OCI-M1 (cell line): ENCODE measurements at regions not wholly inside any gene's neighbourhood (a gene's known extent, or its start where the extent isn't known, plus 50 kb on each side); places are given as distances from the start of the nearest gene placed in this dataset.
A peak's percentile ranks its signal among the peaks of the same experiment; 100 is the strongest.
"Not testable (repeated sequence)": the region's sequence is repeated elsewhere in the genome, so short reads cannot be mapped to it uniquely, and the experiment has no call there.

Source experiments
- DNase-seq: peaks from one replicate; lab custom pipeline; 2025; lab: John Stamatoyannopoulos, UW

DNA sequence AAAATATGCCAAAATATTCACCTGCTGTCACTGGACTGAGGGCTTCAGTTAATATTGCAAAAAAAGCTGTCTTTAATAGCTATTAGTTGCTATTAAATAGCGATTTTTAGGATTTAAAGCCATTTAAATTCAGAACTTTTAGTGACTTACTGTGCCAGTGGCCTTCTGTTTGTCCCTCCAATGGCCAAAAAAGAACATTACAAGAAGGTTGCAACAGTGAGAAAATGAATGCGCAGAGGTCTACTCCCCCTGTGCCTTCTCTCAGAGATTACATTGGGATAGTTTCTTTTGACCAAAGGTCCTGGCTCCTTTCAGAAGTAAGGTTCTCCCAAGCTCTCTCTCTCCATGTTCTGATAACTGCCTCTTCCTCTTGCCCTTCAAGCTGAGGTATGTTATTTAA lies 930.3 kb upstream of the ARRDC3 start:
- peak; percentile 26 for DNase-seq

DNA sequence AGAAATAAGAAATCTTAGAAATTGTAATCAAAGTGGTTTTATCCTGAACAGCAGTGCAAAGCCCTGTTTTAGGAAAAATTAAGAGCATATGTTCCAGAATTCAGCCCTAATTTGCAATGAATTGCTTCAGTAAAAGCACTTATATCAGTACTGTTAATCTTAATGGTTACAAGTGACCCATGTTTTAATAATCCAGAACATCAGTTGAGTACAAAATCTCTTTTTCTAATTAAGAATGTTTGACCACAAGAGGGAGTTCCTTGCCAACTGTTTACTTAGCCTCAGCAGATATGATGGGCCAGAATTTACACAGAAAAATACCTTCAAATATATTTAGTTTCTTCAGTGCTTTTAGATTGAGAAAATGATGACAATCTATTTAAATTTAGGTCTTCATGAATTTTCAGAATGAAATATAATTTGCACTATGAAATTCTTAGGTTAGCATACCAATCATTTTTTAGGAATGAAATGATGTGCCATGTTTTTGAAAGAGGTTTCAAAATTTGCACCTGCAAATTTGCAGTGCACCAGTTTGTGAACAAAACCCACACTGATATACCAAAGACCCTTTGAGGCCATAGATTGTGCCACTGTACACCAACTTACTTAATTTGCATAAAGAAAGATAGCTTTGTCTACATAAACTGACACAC lies 926.3 kb upstream of the ARRDC3 start:
- peak; percentile 72 for DNase-seq

DNA sequence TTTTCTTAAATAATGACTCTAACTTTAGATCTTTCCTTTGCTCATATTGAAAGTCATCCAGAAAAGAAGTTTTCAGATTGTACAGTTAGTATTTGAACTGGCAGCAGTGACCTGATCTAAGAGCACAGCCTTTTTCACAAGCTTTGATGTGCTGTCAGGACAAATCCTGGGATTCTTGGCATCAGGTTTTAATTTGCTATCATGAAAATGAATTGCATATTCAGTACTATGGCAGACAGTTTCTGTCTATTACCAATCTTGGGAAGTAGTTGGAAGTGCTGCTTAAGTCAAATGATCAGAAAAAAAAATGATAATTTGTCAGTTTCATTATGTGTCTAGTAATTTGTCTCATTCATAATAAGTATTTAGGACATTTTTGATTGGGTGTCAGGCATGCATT lies 925.6 kb upstream of the ARRDC3 start:
- peak; percentile 10 for DNase-seq

- DNase-seq = not testable (repeated sequence)
Measured at GRCh38 chr5:92302356-92302755, 919.2 kb upstream of the ARRDC3 start.

- DNase-seq = no peak
Measured at GRCh38 chr5:92283521-92283920, 900.4 kb upstream of the ARRDC3 start.

DNA sequence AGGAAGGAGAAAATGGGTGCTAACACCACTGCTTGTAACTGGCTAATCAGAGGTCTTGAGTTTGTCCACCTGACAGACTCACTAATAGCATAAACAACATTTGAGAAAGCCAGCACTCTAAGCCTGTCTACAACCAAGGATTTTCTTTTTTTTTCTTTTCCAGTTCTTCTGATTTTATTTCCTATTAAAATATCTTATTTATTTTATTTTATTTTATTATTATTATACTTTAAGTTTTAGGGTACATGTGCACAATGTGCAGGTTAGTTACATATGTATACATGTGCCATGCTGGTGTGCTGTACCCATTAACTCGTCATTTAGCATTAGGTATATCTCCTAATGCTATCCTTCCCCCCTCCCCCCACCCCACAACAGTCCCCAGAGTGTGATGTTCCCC lies 888.6 kb upstream of the ARRDC3 start:
- not testable (repeated sequence) for DNase-seq

DNA sequence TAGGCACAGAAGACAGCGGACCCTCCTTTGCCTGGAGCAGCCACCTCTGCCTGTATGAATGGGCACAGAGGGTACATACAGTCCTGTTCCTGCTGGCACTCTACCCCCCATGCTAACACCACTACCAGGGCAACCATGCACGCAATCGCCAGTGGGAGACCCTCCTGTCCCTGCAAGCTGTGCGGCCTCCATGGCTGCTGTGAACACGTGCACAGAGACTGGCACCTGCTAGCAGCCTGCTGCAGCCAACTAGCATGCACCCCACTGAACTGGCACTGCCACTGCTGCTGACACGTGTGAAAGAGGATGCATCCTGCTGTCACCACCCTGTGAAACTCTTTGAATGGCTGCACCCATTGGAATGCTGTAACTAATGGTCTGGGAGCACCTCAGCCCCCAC lies 885.2 kb upstream of the ARRDC3 start:
- DNase-seq = no peak

DNA sequence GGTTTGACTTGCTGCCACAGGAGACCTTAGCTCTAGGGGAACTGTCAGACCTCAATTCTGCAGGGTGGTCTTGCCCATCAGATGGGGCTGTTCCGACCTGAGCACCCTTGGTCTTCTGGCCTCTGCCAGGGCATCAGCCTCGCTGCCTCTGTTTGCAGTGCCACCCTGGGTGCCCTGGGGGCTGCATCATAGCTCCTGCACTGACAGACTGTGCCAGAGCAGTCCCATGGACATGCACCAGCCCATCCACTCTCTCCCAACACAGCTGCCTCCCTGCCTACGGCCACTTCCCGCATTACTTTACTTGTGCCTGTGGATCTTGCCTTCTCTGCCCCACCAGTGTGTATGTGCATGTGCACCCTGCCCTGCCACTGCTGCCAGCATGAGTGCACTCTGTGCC lies 884.7 kb upstream of the ARRDC3 start:
- DNase-seq = no peak

- no peak for DNase-seq
Measured at GRCh38 chr5:92265804-92266203, 882.7 kb upstream of the ARRDC3 start.

DNA sequence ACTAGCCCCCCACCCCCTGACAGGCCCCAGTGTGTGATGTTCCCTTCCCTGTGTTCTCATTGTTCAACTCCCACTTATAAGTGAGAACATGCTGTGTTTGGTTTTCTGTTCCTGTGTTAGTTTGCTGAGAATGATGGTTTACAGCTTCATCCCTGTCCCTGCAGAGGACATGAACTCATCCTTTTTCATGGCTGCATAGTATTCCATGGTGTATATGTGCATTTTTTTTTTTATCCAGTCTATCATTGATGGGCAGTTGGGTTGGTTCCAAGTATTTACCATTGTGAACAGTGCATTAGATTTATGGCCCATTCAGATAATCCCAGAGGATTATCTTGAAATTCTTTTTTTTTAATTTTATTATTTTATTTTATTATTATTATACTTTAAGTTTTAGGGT lies 872.5 kb upstream of the ARRDC3 start:
- not testable (repeated sequence) for DNase-seq

DNA sequence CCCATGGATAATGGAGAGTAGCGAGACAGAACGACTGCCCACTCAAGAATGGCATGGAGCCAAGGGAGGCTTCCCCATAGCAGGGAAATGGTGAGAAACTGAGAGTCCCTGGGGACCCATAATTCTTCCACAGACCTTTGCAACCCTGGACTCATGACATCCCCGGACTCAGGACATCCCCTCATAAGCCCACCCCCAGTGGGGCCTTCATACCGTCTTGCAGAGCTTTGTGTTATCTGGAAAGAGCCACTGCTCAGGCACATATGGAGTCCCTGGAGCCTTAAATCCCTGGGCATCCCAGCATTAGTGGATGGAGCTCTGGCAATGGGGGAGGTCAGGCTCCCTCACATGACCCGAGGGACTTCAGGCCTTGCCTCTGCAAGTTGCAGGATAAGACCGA lies 865.4 kb upstream of the ARRDC3 start:
- DNase-seq = no peak

DNA sequence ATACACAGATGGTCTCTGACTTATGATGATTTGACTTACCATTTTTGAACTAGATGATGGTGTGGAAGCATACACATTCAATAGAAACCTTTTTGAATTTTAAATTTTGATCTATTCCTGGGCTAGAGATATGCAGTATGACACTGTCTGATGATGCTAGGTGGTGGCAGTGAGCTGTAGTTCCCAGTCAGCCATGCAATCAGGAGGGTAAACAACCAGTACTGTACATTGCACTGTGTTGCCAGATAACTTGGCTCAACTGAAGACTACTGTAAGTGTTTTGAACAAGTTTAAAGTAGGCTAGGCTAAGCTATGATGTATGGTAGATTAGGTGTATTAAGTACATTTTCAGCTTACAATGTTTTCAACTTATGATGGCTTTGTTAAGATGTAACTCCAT lies 859.1 kb upstream of the ARRDC3 start:
- DNase-seq = no peak

DNA sequence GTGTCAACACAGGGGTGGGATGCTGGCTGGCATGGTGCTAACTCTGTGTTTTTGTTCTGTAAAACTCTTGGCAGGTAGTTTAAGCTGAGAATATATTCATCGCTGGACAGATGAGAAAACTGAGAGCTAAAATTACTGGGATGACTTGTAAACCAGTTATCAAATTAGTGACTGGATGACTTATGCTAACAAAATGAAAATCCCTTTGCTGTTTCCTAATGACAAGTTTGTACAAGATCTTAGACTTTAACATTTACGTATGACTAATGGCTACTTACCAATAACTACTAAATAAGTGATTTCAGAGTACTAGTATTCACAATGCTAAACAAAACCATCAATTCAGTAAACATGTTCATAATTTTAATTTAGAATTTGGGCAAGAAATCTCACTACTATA lies 854.8 kb upstream of the ARRDC3 start:
- DNase-seq = no peak

DNA sequence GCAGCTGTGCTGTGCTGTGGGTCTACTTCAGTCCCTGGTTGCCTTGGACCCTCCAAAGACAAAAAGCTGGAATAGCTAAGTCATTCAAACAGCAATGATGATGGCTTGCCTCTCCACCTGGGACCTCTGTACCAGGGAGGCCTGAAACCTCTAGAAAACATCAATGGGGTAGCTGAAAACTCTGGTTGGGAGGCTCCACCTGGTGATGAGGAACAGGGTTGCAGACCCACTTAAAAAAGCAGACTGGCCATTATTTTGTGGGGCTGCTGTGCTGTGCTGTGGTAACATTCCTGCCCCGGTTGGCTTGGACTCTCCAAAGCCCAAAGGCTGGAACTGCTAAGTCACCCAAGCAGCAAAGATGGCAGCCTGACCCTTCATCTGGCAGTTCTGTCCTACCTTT lies 839.3 kb upstream of the ARRDC3 start:
- DNase-seq = peak; percentile 35

- DNase-seq = not testable (repeated sequence)
Measured at GRCh38 chr5:92216852-92217251, 833.7 kb upstream of the ARRDC3 start.

DNA sequence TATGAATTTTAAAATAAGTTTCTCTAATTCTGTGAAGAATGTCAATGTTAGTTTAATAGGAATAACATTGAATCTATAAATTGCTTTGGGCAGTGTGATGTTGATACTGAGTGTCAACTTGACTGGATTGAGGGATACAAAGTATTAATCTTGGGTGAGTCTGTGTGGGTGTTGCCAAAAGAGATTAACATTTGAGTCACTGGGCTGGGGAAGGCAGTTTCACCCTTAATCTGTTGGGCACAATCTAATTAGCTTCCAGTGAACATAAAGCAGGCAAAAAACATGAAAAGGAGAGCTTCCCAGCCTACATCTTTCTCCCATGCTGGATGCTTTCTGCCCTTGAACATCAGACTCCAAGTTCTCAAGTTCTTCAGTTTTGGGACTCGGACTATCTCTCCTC lies 832.0 kb upstream of the ARRDC3 start:
- DNase-seq = no peak

GRCh38 chr5:92208265-92208664 lies 825.1 kb upstream of the ARRDC3 start:
- no peak for DNase-seq

- DNase-seq = no peak
Measured at GRCh38 chr5:92207151-92207550, 824.0 kb upstream of the ARRDC3 start.

- DNase-seq = no peak
Measured at GRCh38 chr5:92206681-92207080, 823.6 kb upstream of the ARRDC3 start.

- DNase-seq = not testable (repeated sequence)
Measured at GRCh38 chr5:92199035-92199434, 815.9 kb upstream of the ARRDC3 start.

- no peak for DNase-seq
Measured at GRCh38 chr5:92181656-92182055, 798.5 kb upstream of the ARRDC3 start.

- no peak for DNase-seq
Measured at GRCh38 chr5:92180391-92180790, 797.3 kb upstream of the ARRDC3 start.

GRCh38 chr5:92179651-92180050 lies 796.5 kb upstream of the ARRDC3 start:
- no peak for DNase-seq

DNA sequence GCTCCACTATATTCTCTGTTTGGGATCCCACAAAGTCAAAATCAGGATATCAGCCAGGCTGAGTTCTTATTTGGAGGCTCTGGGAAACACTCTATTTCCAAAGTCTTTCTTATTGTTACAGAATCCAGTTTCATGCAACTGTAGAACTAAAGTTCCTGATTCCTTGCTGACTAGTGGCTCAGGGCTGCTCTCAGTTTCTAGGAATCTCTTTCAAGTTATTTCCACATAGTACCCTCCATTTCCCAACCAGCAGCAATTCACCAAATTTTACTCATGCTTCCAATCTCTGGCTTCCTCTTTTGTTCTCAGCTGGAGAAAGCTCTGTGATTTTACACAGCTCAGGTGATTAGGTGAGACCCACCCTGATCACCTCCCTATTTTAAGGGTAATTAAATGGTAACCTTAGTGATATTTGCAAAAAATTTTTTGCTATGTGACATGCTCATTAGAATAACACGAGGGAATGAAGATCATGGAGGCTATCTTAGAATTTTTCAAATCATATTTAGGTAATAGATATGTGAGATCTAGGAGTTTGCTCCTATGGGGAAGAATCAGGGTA lies 794.9 kb upstream of the ARRDC3 start:
- peak; percentile 39 for DNase-seq
